GM18870 (cell line): ENCODE measurements at regions not wholly inside any gene's neighbourhood (a gene's known extent, or its start where the extent isn't known, plus 50 kb on each side); places are given as distances from the start of the nearest gene placed in this dataset.
"Not testable (repeated sequence)": the region's sequence is repeated elsewhere in the genome, so short reads cannot be mapped to it uniquely, and the experiment has no call there.

Source experiments
- ATAC-seq: cut with Tn5 transposase; IDR thresholded peaks from one replicate; pipeline ENCODE4 v1.9.1; 2021; ENCODE audit warnings: moderate library complexity; ENCODE audit not compliant: unreplicated experiment

DNA sequence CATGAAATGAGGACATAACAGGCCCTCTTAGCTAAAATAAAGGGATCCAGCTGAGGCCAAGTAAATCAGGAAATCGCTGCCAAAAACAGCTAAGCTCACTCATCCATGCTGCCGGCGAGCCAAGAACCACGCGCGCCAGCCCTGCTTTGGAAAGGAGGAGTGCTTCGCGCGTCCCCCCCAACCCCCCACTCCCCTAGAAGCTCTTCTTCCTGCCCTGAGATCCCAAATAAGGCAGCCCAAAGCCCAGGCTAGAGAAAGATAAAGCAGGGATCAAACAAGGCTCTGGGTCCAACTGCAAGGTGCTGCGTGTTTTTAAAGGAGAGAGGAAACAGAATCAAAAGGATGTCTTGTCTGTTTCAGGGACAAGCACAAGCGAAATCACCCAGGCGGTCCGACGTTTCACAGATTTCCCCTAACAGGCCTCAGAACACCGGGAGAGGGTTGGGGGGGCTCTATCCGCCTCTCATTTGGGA, 168.3 kb upstream of the AUTS2 start:
- ATAC-seq, result no peak

DNA sequence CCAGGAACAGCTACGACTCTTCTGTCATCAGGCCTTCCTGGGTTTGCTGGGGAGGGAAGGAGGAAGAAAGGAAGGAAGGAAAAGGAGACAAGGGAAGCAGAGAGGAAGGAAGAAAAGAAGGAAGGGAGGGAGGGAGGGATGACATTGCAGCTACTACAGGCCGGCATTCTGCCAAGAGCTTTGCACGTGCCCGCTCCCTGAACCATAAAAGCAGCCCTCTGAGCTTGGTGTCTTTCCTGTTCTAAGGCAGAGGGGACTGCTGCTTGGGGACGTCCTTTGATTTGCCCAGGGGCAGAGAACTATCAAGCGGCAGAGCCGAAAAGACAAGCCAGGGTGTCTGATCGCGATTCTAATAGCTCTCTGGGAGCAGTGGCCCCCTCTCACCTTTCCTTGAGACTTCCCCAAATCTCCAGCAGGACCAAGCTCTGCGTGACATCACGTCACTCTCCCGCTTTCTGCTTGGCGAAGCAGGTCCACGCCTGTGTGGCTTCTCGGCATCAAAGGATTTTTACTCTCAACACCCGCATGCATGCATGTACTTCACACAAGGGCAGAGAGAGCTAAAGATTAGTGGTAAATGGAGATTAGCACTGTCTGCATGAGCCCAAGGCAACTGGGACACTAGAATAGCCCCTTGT, 167.8 kb upstream of the AUTS2 start:
- no peak for ATAC-seq

DNA sequence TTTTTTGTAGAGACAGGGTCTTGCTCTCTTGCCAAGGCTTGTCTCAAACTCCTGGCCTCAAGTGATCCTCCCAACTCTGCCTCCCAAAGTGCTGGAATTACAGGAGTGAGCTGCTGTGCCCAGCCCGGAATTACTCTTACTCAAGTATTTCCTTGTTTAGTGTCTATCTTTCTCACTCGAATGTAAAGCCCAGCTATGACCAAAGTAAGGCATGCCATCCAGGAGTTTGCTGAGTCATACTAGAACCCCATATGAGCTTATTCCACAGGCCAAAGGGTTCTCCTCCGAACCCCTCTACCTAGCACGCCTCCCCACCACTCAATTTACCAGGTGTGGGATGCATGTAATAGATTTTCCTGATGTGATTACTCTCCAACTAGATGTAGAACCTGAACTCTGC, 166.6 kb upstream of the AUTS2 start:
- no peak for ATAC-seq

DNA sequence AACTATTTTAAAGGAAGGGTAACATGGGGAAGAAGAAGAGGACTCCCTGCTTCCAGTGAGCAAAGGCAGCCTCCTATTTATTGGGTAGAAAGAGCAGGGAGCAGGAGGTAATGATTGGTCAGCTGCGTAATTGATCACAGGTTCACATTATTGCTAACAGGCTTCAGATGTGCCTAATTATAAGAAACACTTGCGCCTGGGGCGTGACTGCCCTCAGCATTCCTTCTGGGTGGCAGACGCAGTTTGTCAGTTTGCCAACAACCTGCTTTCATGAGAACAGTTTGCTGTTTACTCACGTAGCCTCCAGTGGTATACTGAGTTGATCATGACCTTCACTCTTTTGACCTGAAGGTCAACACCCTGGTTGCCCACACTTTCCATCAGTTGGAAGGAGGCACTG, 166.0 kb upstream of the AUTS2 start:
- ATAC-seq, result not testable (repeated sequence)

DNA sequence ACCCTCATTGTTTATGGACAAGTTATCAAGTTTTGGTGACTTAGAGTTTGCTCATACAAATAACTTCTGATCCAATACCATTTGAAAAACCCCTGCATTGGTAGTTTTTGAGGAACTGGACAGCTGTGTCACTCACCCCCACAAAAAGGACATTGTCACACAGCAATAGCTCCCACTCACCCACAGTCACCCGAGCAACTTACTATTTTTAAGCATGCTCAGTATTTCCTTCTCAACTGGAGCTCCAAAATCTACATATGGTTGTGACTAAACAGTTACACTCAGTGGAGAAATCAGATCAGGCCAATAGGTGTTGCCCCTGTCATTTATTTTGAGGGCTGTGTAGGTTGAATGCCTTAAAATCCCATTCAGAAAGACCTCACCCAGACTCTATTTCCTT, 165.2 kb upstream of the AUTS2 start:
- no peak for ATAC-seq

DNA sequence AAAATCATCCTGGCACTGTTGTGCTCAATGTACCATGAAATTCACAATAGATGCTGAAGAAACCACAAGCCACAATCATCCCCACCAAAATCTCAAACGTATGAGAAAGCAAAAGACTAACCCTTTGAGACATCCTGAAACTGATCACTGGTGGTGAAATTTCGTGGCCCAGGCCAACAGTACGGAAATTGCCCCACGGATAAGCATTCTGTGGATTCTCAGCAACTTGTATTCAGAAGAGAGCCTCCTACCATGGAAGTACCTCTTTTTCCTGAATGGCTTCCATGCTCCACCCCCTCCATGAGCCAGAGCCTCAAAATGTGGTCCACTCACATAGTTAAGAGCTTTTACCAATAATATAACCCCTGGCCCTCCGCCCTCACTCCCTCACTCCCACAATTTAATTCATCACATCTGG, 163.9 kb upstream of the AUTS2 start:
- no peak for ATAC-seq

DNA sequence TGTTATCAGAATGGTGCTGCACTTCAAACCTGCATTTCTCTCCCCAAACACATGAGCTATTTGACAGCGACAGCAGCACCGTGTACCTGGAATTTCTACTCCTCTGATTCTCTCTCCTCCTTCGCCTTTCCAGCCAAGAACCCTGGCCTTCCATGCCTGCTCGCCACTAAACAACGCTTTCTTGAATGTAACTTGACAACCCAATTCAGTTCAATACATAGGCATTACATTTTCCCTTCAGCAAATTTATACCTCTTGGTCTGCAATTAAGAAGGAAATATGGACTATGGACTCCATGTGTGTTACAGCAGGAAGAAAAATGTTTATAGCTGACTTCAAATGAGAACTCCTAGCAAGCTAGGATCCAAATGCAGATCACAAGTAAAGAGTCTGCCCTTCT, 162.6 kb upstream of the AUTS2 start:
- ATAC-seq, result no peak

DNA sequence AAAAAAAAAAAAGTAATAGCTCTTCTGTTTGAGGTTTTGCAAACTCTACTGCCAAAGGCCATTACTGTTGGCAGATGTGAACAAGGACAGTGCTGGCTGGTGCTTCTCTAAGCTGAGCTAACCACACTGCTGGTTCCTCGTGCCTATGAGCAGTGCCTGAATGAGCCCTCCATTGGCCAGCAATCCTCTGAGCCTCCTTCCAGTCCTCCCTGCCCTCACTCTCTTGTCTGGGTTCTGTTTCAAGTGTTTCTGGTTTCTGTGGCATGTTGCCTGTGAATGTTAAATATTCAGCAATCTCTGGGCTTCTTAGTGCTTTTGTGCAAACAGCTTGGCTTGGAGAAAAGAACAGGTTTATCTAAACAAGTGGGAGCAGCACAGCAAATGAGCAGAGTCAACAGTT, 161.3 kb upstream of the AUTS2 start:
- ATAC-seq, result no peak

DNA sequence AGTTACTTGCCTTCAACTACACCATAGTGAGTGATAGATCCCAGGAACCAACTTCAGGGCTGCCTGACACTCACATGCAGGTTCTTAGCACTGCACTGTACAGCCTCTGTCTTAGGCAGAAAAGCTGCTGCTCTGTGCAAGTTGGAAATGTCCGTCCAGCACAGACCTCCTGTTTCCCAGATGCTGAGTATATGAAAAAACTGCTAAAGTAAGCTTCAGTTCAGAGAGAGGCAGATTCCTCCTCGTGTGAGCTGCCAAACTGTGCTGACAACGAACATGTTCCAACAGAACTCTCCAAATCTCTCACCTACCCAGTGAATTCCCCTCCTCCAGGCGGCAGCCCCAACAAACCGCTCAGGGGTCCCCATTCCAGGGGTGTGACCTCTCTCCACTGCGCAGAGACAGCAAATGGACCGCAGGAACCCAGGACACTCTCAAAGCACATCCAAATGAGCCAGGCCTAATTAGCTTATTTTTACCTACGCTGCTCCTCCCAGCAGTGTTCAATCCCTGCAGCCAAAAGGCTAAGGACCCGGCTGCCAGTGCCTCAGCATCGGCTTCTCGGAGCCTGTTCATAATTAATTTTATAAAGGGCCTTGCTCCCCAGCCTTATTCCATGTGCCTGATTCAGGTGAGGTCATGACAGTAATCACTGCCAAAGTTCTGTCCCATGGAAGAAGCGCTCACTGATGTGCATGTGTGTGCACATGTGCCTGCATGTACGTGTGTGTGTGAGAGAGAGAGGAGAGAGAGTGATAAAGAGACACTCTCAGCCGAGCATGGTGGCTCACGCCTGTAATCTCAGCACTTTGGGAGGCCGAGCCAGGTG, 159.5 kb upstream of the AUTS2 start:
- ATAC-seq, result no peak

DNA sequence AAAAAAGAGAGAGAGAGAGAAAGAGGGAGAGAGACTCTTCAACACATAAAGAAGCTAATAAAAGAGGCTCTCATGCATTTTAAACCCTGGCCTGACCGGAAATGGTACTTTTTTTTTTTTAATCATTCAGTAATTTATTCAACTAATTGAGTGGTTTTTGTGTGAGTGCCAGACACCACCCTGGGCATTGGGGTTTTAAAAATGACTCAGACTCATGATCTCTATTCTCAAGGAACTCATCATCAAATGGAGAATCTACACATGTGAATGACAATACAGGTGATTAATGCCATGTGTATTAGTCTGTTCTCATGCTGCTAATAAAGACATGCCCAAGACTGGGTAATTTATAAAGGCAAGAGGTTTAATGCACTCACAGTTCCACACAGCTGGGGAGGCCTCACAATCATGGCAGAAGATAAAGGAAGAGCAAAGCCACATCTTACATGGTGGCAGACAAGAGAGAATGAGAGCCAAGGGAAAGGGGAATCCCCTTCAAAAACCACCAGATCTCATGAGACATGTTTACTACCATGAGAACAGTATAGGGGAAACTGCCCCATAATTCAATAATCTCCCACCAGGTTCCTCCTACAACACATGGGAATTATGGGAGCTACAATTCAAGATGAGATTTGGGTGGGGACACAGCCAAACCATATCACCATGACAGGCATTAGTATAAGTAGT, 158.5 kb upstream of the AUTS2 start:
- no peak for ATAC-seq

DNA sequence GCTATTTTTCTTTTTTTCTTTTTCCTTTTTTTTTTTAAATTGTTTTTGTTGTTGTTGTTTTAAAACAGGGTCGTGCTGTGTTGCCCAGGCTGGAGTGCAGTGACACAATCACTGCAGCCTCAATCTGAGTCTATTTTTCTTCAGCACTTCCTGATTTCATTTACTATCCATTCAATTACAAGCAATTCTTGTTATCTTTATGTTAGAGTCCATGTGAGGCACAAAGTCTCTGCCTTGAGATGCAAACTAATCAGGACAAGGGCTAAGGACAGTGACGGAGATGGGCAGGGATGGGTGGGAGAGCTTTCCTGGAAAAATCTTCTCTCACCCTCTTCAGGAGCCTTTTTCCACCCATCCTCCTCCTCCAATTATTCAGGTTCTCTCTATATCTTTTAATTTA, 157.3 kb upstream of the AUTS2 start:
- ATAC-seq, result no peak

DNA sequence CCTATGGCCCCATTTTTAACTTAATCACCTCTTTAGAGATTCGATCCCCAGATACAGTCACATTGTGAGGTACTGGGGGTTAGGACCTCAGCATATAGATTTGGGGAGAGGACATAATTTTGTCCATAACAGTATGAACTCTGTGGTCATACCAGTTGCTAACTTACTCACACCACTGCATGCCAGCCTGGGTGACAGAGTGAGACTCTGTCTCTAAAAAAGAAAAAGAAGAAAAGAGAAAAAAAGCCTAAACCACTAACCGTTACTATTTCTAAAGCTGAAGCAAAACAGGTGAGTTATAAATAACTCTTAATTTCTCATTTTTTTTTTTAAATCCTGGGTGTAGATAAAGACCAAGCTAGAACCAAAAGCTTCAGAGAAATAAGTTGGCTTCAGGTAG, 155.1 kb upstream of the AUTS2 start:
- ATAC-seq, result no peak

DNA sequence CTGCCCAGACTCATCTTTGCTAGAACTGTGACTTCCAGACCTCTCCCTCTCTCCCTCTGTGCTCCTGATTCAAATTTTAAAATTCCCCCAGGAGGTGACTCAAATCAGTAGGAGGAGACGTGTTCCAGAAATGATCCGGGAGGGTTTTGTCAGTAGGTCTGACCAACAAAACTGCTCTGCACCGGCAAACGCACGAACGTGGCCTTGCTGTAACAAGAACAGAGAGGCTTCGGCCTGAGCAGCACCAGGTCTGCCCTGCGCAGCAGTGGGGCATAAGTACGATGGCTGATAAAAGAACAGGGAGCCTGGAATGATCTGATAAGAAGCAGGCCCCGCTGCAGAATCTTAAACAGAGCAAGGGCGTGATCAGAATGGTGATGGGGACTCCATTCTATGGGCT, 152.7 kb upstream of the AUTS2 start:
- no peak for ATAC-seq

DNA sequence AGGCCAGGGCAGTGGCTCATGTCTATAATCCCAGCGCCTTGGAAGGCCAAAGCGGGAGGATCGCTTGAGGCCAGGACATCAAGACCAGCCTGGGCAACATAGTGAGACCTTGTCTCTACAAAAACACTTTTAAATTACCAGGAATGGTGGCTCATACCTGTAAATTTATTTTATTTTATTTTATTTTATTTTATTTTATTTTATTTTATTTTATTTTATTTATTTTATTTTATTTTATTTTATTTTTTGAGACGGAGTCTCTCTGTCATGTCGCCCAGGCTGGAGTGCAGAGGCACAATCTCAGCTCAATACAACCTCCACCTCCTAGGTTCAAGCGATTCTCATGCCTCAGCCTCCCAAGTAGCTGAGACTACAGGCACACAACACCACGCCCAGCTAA, 152.1 kb upstream of the AUTS2 start:
- not testable (repeated sequence) for ATAC-seq

DNA sequence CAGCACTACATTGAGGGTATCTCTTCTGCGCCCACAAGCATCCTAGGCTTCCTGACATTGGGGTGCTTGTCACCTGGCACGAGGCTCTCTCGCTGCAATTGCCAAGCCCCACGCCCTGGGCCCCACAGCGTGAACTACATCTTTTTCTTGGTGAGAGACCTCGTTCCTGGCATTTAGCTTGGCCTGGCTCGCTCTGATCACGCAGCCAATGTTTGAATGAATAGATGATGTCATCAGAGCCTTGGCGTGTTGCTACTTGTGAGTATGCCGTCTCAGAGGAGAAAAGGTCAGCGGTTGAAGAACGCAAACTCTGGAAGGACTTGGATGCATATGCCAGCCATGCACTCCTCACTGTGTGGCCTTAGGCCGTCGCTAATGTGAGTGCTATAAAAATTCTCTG, 150.2 kb upstream of the AUTS2 start:
- ATAC-seq, result no peak

DNA sequence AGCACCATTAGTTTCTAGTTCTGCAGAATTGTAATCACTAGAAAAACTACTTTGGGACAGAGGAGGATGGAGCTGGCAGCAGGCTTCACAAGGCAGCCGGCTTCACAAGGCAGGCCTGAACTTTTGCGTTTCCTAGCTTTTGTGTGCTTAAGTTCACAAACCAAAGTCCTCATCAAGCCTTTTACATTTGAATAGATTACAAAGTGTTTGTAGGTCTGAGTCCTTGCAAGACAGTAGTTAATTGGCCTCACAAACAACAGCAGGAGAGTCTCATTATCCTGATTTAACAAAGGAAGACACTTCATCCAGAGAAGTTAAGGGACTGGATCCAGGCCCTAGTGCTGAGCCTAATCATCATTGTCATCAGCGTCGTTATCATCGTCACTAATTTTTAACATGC, 147.8 kb upstream of the AUTS2 start:
- ATAC-seq, result no peak

DNA sequence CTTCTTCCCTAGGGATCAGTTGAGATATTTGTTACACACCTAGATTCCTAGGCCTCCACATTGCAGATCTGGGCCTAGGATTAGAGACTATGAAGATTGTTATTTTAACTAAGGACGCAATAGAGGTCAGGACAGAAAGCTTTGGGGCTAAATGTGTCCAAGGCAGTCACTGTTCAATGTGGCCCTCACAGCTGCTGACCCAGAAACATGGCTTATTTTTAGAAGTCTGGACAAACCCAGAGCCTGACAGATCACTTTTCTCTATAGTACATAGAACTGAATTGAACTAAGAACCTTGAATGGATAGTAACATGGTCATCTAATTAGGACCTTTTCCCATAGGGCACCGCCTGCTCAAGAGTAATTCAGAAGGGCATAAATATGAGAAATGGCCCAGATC, 146.6 kb upstream of the AUTS2 start:
- no peak for ATAC-seq

DNA sequence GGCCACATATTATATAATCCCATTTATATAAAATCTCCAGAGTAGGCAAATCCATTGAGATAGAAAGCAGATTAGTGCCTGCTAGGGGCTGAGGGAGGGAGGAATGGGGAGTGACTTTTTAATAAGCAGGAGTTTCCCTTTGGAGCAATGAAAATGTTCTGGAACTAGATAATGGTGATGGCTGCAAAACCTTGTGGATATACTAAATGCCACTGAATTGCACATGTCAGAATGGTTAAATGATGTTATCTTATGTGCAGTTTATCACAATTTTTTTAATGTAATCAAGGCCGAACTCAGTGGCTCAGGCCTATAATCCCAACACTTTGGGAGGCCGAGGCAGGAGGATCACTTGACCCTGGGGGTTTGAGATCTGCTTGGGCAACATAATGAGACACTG, 145.5 kb upstream of the AUTS2 start:
- no peak for ATAC-seq

DNA sequence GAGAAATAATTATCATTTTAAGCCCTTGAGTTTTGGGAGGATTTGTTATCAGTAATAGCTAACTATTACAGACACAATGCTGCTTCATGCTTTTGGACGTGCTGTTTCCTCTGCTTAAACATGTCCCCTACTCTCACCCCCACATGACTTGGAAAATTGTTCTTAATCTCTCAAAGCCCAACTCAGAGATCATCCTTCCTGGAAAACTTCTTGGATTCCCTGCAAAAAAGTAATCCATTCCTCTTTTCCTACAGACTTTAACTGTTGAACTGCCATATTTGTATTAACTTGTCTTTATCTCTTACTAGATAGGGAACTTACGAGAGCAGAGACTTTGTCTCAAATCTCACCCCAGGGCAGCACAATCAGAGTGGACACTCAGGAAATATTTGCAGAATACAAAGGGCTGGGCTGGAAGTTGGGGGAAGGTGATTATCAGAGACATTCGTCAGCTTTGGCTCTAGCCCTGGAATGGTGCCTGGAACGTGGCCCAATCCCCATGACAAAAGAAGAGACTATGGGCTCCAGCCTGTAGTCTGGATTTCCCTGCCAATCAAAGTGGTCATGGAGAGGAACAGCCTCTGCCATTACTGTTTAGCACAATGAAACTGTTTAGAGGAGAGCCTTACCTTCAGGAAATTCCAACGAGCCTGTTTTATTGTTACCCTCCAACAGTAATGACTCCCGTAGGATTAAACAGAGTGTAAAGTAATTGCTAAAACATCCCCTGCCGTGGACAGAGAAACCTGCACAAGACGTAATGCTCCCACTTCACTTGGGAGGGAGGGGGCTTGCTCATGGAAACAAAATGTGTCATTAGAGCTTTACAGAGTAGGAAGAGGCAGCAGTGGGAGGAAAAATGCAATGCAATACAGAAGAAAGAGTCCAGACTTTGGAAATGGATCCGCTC, 140.4 kb upstream of the AUTS2 start:
- ATAC-seq, result no peak

DNA sequence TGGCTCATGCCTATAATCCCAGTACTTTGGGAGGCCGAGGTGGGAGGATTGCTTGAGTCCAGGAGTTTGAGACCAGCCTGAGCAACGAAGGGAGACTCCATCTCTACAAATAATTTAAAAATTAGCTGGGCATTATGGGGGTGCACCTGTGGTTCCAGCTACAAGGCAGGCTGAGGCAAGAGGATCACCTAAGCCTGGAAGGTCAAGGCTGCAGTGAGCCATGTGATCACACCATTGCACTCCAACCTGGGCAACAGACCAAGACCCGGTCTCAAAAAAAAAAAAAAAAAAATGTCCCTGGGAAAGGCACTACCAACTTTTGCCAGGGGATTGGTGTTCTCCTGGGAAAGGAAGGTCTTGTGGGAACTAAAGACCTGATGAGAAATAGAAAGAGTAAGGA, 134.2 kb upstream of the AUTS2 start:
- no peak for ATAC-seq

DNA sequence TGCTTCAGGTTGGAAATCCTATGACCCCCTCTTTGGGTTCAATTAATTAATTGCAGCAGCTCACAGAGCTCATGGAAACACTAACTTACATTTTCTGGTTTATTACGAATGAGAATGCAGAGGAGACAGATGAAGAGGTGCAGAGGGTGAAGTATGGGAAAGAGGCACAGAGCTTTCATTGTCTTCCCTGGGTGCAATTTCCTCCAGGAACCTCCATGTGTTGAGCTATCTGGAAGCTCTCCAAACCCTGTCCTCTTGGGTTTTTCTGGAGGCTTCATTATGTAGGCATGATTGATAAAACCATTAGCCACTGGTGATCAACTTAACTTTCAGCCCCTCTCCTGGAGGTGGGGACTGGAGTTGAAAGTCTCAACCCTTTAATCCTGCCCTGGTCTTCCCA, 133.0 kb upstream of the AUTS2 start:
- no peak for ATAC-seq
